Ovary (tissue), 3 donors: ENCODE measurements at regions not wholly inside any gene's neighbourhood (a gene's known extent, or its start where the extent isn't known, plus 50 kb on each side); places are given as distances from the start of the nearest gene placed in this dataset.

Source experiments
- CTCF ChIP-seq, 3 donors: fragments of 450-650 bp in 2 of 3; fragments of 200-600 bp in 1 of 3; IDR thresholded peaks; one replicate each; pipeline versions ENCODE4 v1.5.1 to v1.8.0; 2016 to 2022; ENCODE audit warnings: antibody characterized with exemption in 3 of 3, mild to moderate bottlenecking in 1 of 3
- EP300 ChIP-seq: sonication (generic); formaldehyde crosslinking; IDR thresholded peaks from one replicate; pipeline ENCODE4 v1.6.1; 2017; ENCODE audit warnings: antibody characterized with exemption
- POLR2A ChIP-seq: fragments of 450-650 bp; IDR thresholded peaks from one replicate; pipeline ENCODE4 v1.6.1; 2017; ENCODE audit warnings: antibody characterized with exemption, mild to moderate bottlenecking, moderate library complexity
- donor health status: DM: no; HTN: no; CAD: no.

GRCh38 chr2:183564726-183565125, 440.5 kb downstream of the NUP35 start:
- TF ChIP-seq CTCF (IDR thresholded peaks at IDR 0.05) (no peak), POLR2A (no peak), EP300 (no peak)
